HL-60 (cell line): ENCODE measurements at regions not wholly inside any gene's neighbourhood (a gene's known extent, or its start where the extent isn't known, plus 50 kb on each side); places are given as distances from the start of the nearest gene placed in this dataset.

Experiments
- DNase-seq, 2 experiments: peaks; one replicate each; pipeline ENCODE4 v3.0.0-alpha.2; 2010 to 2020; ENCODE audit warnings: low read depth in 1 of 2, low spot score in 1 of 2
- H3K27ac ChIP-seq: fragments of 250-450 bp; sonication (Bioruptor Pico); replicated peaks from 2 replicates; pipeline ENCODE4 v1.5.1; 2020; ENCODE audit warnings: mild to moderate bottlenecking, moderate library complexity
- H3K27me3 ChIP-seq: fragments of 250-450 bp; sonication (Bioruptor Pico); 2 replicates; pipeline ENCODE4 v1.5.1; 2021; ENCODE audit warnings: mild to moderate bottlenecking, moderate library complexity; ENCODE audit not compliant: insufficient read depth, poor library complexity, severe bottlenecking
- H3K4me3 ChIP-seq: replicated peaks from 2 replicates; pipeline ENCODE4 v1.5.1; 2011; ENCODE audit warnings: mild to moderate bottlenecking, control low read depth, low read length; ENCODE audit not compliant: insufficient read depth
- GABPA ChIP-seq: IDR thresholded peaks from 2 replicates; pipeline ENCODE4 v1.6.1; 2012; ENCODE audit warnings: low read depth
- POLR2AphosphoS5 ChIP-seq: IDR thresholded peaks from 2 replicates; pipeline ENCODE4 v1.6.1; 2012; ENCODE audit warnings: low read depth
- SPI1 ChIP-seq: IDR thresholded peaks from 2 replicates; pipeline ENCODE4 v1.6.1; 2012; ENCODE audit warnings: low read depth, mild to moderate bottlenecking, borderline replicate concordance
- TF ChIP-seq, protein P1 (sequence below): IDR thresholded peaks from 2 replicates; pipeline ENCODE4 v1.6.1; 2012; ENCODE audit warnings: low read depth; ENCODE audit not compliant: insufficient replicate concordance
- TF ChIP-seq, protein P2 (sequence below): IDR thresholded peaks from one replicate; pipeline ENCODE4 v1.5.1; 2011; ENCODE audit warnings: low read length, control low read depth, inconsistent platforms; ENCODE audit not compliant: insufficient read depth

DNA sequence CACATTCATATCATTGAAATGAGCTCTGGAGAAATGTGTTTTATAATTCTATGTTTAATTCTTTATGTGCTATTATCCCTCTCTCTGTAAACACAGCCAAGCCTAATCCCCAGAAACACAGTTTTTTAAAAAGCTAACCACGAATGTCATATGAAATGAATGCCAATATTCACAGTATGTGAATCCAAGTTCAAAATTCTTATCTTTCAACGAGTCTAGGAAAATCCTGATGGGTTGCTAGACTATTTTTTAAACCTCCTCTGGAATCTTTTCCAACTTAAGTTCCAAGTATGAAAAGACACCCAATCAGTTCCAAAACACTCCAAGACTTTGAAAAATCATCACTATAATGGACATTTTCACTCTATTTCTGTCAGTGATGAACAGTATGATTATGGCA, 689.3 kb downstream of the HACE1 start:
- peaks cover 3% of the 10 kb centered on the region for H3K27me3 ChIP-seq
- H3K27ac ChIP-seq, result no peak overlapping the region
- no peak for DNase-seq
- TF ChIP-seq SPI1, result no peak
- TF ChIP-seq, protein P1, sequence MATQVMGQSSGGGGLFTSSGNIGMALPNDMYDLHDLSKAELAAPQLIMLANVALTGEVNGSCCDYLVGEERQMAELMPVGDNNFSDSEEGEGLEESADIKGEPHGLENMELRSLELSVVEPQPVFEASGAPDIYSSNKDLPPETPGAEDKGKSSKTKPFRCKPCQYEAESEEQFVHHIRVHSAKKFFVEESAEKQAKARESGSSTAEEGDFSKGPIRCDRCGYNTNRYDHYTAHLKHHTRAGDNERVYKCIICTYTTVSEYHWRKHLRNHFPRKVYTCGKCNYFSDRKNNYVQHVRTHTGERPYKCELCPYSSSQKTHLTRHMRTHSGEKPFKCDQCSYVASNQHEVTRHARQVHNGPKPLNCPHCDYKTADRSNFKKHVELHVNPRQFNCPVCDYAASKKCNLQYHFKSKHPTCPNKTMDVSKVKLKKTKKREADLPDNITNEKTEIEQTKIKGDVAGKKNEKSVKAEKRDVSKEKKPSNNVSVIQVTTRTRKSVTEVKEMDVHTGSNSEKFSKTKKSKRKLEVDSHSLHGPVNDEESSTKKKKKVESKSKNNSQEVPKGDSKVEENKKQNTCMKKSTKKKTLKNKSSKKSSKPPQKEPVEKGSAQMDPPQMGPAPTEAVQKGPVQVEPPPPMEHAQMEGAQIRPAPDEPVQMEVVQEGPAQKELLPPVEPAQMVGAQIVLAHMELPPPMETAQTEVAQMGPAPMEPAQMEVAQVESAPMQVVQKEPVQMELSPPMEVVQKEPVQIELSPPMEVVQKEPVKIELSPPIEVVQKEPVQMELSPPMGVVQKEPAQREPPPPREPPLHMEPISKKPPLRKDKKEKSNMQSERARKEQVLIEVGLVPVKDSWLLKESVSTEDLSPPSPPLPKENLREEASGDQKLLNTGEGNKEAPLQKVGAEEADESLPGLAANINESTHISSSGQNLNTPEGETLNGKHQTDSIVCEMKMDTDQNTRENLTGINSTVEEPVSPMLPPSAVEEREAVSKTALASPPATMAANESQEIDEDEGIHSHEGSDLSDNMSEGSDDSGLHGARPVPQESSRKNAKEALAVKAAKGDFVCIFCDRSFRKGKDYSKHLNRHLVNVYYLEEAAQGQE, result no peak
- TF ChIP-seq GABPA, result no peak
- TF ChIP-seq, protein P2, sequence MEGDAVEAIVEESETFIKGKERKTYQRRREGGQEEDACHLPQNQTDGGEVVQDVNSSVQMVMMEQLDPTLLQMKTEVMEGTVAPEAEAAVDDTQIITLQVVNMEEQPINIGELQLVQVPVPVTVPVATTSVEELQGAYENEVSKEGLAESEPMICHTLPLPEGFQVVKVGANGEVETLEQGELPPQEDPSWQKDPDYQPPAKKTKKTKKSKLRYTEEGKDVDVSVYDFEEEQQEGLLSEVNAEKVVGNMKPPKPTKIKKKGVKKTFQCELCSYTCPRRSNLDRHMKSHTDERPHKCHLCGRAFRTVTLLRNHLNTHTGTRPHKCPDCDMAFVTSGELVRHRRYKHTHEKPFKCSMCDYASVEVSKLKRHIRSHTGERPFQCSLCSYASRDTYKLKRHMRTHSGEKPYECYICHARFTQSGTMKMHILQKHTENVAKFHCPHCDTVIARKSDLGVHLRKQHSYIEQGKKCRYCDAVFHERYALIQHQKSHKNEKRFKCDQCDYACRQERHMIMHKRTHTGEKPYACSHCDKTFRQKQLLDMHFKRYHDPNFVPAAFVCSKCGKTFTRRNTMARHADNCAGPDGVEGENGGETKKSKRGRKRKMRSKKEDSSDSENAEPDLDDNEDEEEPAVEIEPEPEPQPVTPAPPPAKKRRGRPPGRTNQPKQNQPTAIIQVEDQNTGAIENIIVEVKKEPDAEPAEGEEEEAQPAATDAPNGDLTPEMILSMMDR, result no peak
- TF ChIP-seq POLR2AphosphoS5, result no peak
- no peak overlapping the region for H3K4me3 ChIP-seq

DNA sequence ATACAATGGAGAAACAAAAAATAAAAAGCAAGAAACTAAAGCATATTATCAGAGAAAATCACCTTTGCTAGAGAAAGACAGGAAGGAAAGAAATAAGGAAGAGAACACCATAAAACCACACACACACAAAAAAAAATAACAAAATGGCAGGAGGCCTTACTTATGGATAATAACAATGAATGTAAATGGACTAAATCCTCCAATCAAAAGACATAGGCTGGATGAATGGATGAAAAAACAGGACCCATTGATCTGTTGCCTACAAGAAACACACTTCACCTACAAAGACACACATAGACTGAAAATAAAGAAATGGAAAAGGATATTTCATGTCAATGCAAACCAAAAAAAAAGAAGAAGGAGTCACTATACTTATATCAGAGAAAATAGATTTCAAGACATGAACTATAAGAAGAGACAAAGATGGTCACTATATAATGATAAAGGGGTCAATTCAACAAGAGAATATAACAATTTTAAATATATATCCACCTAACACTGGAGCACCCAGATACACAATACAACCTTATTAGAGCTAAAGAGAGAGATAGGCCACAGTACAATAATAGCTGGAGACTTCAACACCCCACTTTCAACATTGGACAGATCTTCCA, 693.6 kb downstream of the HACE1 start:
- Histone ChIP-seq H3K27me3 (no peaks in the 10 kb centered on the region), H3K27ac (no peak overlapping the region), H3K4me3 (no peak overlapping the region)
- DNase-seq, result no peak
- TF ChIP-seq, protein P2, result no peak
- TF ChIP-seq POLR2AphosphoS5 (no peak), SPI1 (no peak), GABPA (no peak)
- TF ChIP-seq, protein P1, result no peak

DNA sequence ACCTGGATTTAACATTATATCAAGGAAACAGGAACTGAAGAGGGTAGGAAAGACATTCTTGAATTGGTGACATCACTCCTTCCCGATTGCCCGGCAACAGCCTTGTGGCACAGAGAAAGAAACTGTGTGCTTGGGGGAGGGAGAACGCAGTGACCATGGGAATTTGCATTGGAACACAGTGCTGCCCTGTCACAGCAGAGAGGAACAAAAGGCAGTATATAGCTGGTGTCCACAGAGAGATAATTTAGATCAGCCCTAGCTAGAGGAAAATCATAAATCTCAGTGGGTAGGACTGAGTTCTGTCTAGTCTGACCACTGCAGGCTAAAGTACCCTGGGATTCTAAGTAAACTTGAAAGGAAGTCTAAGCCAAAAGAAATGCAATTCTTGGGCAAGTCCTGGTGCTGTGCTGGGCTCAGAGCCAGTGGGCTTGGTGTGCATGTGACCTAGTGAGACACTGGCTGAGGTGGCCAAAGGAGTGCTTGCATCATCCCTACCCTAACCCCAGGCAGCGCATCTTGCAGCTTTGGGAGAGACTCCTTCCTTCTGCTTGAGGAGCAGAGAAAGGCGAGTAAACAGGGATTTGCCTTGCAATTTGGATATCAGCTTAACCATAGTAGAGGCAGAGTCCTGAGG, 697.6 kb downstream of the HACE1 start:
- no peak for DNase-seq
- Histone ChIP-seq H3K27ac (no peak overlapping the region), H3K27me3 (no peaks in the 10 kb centered on the region), H3K4me3 (no peak overlapping the region)
- TF ChIP-seq GABPA, result no peak
- TF ChIP-seq, protein P1, result no peak
- no peak for TF ChIP-seq POLR2AphosphoS5
- TF ChIP-seq SPI1, result no peak
- TF ChIP-seq, protein P2, result no peak
